Peyer's patch (tissue), 4 donors: ENCODE measurements at regions not wholly inside any gene's neighbourhood (a gene's known extent, or its start where the extent isn't known, plus 50 kb on each side); places are given as distances from the start of the nearest gene placed in this dataset.

Source experiments
- DNase-seq, 3 donors: peaks; one replicate each; pipeline ENCODE4 v3.0.0-alpha.2; 2017 to 2019
- H3K27ac ChIP-seq, 4 donors: fragments of 200-600 bp; sonication (generic); one replicate each; pipeline ENCODE4 v1.5.1; 2016 to 2019
- H3K27me3 ChIP-seq, 2 donors: fragments of 200-600 bp; sonication (generic); one replicate each; pipeline ENCODE4 v1.5.1; 2019
- H3K36me3 ChIP-seq, 3 donors: fragments of 200-600 bp; sonication (generic); one replicate each; pipeline ENCODE4 v1.5.1; 2016 to 2019
- H3K4me1 ChIP-seq, 4 donors: fragments of 200-600 bp; sonication (generic); one replicate each; pipeline ENCODE4 v1.5.1; 2016 to 2019
- H3K4me3 ChIP-seq, 4 donors: fragments of 200-600 bp; sonication (generic); 1 replicate in 3 of 4; 2 replicates in 1 of 4; pipeline ENCODE4 v1.5.1; 2016 to 2019; ENCODE audit warnings: mild to moderate bottlenecking in 1 of 4
- H3K9me3 ChIP-seq, 4 donors: fragments of 200-600 bp; sonication (generic); one replicate each; pipeline ENCODE4 v1.5.1; 2016 to 2019; ENCODE audit warnings: mild to moderate bottlenecking in 1 of 4
- CTCF ChIP-seq, 6 experiments: fragments of 450-650 bp in 4 of 6; fragments of 200-600 bp in 2 of 6; sonication (generic) in 1 of 6; IDR thresholded peaks; one replicate each; pipeline ENCODE4 v1.5.1; 2017 to 2019; ENCODE audit warnings: antibody characterized with exemption in 6 of 6, mild to moderate bottlenecking in 3 of 6, moderate library complexity in 1 of 6
- POLR2A ChIP-seq, 2 donors: fragments of 450-650 bp; IDR thresholded peaks; one replicate each; pipeline ENCODE4 v1.5.1; 2017; ENCODE audit warnings: antibody characterized with exemption in 2 of 2, mild to moderate bottlenecking in 2 of 2, moderate library complexity in 2 of 2

GRCh38 chr10:47248386-47249090 lies 51.5 kb upstream of the GDF10 start:
- Histone ChIP-seq H3K4me1 (no peaks in the 10 kb centered on the region), H3K36me3 (no peaks in the 10 kb centered on the region), H3K27ac (no peak overlapping the region), H3K9me3 (no peaks in the 10 kb centered on the region), H3K27me3 (no peaks in the 10 kb centered on the region), H3K4me3 (no peak overlapping the region)
- DNase-seq: no peak
- TF ChIP-seq POLR2A (IDR thresholded peaks at IDR 0.05) (no peak), CTCF (IDR thresholded peaks at IDR 0.05) (no peak)

- no peaks in the 10 kb centered on the region for H3K36me3 ChIP-seq
- no peaks in the 10 kb centered on the region for H3K27me3 ChIP-seq
- no peak for DNase-seq
- TF ChIP-seq CTCF (IDR thresholded peaks at IDR 0.05) (no peak), POLR2A (IDR thresholded peaks at IDR 0.05) (no peak)
- H3K4me1 ChIP-seq: no peaks in the 10 kb centered on the region
- no peaks in the 10 kb centered on the region for H3K9me3 ChIP-seq
- no peak overlapping the region for H3K4me3 ChIP-seq
- H3K27ac ChIP-seq: no peak overlapping the region
Measured at GRCh38 chr10:47249881-47250280, 50.1 kb upstream of the GDF10 start.
